GM19463 (cell line): ENCODE measurements at regions not wholly inside any gene's neighbourhood (a gene's known extent, or its start where the extent isn't known, plus 50 kb on each side); places are given as distances from the start of the nearest gene placed in this dataset.
"Not testable (repeated sequence)": the region's sequence is repeated elsewhere in the genome, so short reads cannot be mapped to it uniquely, and the experiment has no call there.

Experiments
- ATAC-seq: cut with Tn5 transposase; IDR thresholded peaks from one replicate; pipeline ENCODE4 v1.9.1; 2021; ENCODE audit warnings: mild to moderate bottlenecking, moderate library complexity; ENCODE audit not compliant: unreplicated experiment

DNA sequence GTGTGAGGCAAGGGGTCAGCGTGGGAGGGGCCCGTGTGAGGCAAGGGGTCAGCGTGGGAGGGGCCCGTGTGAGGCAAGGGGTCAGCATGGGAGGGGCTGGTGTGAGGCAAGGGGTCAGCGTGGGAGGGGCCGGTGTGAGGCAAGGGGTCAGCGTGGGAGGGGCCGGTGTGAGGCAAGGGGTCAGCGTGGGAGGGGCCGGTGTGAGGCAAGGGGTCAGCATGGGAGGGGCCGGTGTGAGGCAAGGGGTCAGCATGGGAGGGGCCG is 119.2 kb downstream of the SEPTIN14 start:
- not testable (repeated sequence) for ATAC-seq

DNA sequence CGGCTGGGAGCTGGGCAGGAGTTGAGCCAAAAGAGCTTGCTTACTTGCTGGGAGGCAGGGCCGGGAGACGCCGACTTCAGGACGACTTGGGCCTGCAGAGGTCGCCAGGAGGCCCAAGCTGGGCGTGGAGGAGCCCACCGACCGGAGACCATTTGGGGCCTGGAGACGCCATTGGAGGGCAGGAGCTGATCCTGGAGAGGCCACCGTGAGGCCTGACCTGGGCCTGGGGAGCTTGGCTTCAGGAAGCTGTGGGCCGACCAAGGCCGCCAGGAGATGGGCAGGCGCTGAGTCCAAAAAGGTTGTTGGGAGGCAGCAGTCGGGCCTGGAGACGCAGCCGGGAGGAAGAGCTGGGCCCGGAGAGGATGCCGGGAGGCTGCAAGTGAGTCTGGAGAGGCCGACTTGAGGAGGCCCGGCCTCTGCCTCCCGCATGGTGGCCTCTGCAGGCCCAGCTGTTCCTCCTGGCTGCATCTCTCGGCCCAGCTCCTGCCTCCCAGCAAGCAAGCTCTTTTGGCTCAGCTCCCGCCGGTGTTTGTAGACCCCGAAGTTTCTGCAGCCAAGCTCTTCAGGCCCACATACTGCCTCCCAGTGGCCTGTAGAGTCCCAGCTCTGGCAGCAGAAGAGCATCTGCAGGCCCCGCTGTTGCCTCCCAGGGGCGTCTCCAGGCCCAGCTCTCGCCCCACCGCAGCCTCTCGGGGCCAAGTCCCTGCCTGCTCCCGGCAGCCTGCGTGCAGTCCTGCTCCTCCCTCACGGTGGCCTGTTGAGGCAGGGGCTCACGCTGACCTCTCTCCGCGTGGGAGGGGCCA is 119.7 kb downstream of the SEPTIN14 start:
- ATAC-seq: not testable (repeated sequence)

DNA sequence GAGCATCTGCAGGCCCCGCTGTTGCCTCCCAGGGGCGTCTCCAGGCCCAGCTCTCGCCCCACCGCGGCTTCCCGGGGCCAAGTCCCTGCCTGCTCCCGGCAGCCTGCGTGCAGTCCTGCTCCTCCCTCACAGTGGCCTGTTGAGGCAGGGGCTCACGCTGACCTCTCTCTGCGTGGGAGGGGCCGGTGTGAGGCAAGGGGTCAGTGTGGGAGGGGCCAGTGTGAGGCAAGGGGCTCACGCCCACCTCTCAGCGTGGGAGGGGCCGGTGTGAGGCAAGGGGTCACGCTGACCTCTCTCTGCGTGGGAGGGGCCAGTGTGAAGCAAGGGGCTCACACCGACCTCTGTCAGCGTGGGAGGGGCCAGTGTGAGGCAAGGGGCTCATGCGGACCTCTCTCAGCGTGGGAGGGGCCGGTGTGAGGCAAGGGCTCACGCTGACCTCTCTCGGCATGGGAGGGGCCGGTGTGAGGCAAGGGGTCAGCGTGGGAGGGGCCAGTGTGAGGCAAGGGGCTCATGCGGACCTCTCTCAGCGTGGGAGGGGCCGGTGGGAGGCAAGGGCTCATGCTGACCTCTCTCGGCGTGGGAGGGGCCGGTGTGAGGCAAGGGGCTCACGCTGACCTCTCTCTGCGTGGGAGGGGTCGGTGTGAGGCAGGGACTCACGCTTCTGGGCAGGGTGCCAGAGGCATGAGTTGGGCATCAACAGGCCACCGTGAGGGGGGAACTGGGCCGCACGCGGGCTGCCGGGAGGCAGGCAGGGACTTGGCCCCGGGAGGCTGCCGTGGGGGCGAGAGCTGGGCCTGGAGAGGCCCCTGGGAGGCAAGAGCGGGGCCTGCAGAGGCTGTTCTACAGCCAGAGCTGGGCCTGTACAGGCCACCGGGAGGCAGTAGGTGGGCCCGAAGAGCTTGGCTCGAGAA is 120.6 kb downstream of the SEPTIN14 start:
- not testable (repeated sequence) for ATAC-seq

DNA sequence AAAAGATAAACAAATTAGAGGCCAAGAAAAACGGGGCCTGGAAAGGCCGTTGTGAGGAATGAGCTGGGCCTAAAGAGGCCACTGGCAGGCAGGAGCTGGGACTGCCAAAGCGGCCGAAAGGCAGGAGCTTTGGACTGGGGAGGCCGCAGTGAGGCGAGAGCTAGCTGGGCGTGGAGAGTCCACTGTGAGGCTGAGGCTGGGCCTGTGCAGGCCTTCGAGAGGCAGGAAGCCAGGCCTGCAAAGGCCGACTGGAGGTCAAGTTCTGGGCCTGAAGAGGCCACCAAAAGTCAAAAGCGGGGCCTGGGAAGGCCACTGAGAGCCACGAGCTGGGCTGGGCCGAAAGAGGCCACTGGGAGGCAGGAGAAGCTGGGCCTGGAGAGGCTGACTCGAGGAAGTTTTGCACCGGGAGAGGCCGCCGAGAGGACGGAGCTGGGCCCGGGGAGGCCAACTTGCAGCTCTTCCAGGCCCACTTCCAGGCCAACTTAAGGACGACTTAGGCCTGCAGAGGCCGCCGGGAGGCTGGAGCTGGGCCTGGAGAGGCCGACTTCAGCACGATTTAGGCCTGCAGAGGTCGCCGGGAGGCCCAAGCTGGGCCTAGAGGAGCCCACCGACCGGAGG is 121.8 kb downstream of the SEPTIN14 start:
- not testable (repeated sequence) for ATAC-seq

DNA sequence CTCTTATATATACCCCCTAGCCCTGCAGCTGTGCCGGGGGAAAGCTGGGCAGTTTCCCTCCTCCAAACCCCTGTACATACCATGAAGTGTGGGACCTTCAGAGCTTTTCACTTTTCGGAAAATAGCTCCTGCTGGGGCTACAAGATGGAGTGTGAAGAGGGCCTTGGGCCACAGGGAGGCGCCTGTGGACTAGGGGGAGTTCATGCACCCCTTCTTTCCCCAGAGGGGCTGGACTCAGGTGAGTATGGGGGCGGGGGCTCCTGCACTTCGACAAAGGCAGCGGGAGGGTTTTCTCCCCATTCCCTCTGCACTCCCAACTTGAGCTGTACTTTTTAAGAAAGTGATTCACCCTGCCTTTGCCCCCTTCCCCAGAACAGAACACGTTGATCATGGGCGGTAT is 122.5 kb downstream of the SEPTIN14 start:
- not testable (repeated sequence) for ATAC-seq

DNA sequence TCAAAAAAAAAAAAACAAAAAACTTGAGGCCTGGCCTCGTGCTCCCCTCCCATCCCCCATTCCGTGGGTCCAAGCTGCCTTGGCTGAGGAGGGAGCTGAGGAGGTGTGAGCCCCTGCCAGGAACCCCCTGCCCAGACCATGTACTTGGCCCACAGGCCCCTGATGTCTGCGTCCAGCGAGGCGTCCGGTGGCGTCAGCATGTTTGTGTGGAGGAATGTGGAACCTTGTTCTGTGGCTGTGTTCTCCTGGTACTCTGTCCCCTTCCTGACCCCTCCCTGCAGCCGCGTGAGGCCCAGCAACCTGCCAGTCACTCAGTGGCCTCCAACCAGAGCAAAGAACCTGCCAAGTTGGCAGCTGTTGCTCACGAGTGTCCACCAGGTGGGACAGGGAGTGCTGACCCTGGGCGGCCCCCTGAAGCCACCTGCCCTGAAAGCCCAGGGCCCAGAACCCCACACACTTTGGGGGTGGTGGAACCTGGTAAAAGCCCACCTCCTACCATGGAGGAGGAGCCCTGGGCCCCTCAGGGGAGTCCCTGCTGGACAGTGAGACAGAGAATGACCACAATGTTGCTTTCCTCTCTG is 125.8 kb downstream of the SEPTIN14 start:
- not testable (repeated sequence) for ATAC-seq

DNA sequence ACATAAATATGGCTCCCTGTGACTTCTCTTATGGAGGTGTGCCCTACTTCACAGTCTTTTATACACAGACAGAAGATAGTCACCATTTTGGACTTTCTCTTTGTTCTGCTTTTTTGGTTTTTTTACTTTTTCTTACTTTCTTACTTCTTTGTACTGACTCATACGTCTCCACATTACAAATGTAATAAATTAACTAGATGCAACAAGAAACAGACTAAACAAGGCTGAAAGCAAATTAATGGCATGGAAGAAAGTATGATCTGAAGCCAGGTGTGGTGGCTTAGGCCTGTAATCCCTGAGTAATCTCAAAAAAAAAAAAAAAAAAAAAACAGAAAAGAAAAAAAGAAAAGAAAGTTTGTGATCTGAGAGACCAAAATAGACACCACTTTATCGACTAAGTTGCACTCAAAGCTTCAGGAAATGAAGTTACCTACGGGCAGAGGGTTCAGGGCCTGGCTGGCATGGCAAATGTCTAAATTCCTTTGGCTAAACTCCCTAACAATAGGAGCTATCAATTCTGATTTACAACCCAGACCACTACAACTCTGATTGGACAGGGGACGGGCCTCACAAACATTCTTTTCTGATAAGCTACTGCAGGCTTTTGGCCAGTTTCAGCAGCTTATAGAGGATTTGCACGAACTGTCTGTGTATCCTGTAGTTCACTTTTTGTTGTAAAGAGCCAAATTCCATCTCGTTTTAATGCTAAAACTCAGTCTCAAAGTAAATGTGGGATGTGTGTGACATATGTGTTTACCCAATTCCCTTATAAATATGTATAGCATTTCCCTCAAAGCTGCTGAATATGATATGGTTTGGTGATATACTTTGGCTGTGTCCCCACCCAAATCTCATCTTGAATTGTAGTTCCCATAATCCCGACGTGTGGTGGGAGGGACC is 129.1 kb downstream of the SEPTIN14 start:
- ATAC-seq: no peak

DNA sequence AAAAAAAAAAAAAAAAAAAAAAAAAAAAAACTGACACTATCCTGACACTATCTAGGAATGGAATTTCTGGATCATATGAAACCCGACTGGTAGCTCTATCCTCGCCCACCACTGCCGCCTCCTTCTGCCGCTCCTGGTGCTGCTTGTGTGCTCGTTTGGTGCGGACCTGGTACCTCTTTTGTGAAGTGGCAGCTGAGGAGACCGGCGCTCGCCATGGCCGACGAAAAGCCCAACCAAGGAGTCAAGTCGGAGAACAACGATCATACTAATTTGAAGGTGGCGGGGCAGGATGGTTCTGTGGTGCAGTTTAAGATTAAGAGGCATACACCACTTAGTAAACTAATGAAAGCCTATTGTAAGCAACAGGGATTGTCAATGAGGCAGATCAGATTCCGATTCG is 130.6 kb downstream of the SEPTIN14 start:
- no peak for ATAC-seq

DNA sequence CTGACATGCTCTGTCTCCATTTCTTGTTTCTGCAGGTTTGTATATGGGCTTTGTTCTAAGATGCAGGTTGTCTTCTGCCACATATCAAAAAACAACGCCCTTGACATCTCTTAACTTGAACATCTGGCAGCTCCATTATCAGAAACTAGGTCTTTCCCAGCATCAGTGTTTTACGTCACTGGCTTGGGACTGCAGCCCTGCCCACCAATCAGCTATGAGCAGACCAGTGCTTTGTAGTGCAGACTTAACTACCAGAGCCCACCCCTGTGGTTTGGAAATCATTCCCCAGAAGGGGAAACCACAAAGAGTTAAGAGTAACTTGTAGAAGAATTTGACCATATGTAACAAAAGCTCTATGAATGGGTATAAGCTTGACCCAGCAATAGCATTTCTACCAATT is 132.4 kb downstream of the SEPTIN14 start:
- ATAC-seq: no peak

DNA sequence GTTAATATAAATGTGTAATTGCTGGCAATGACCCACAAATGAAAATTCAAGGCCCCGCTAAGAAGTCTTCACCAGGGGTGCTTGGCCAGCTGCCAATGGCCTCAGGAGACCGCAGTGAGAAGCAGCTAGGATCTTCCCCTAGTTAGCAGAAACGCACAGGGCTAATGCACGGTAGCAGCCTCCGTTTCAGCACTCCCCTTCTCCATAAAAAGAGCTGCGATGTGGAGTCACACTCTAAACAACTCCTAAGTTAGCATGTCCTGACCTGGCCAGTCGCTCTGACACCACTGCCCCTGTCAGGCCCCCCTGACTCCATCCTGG is 139.0 kb downstream of the SEPTIN14 start:
- ATAC-seq: no peak

DNA sequence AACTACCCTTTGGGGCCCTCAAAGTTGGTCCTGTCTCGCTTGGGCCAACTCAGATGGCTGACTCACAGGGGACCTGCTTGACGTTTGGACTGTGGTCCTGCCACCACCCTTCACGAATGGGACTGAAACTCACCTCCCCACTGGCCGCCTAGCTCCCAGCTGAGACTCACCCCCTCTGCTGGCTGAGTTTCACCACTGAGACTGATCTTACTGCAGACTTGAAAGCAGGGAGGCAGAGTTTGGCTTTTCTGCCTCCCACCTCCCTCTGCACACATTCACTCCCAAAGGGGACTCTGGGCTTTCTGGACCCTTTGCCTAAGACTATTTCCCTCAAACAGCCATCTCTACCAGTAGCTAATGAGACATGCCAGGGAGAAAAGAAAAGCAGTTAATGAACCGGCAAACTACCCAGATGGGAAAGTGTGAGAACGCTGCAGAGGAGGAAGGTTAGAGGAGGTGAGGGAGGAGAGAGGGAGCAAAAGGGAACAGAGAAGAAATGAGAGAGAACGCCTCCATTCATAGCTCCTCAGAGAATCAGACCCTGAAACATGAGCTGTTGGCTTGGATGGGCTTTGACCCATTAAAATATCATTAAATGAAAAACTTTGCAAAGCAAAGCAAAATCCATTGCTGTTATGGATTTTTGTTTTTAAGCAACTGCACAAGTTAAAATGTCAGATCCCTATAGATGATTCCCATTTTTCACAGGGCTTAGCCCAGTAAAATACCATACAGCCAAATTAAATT is 139.5 kb downstream of the SEPTIN14 start:
- ATAC-seq: peak; percentile 99

DNA sequence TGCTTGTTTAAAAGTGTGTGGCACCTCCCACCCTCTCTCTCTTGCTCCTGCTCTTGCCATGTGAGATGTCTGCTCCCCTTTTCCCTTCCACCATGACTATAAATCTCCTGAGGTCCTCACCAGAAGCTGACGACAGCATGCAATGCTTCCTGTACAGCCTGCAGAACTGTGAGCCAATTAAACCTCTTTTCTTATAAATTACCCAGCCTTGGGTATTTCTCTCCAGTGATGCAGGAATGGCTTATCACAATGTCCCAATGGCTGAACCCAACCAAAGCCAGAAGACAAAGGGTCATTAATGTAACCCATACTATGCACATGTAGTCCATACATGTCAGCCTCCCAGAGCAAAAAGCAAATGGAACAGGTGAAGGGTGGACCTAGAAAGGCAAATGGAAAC is 141.5 kb downstream of the SEPTIN14 start:
- not testable (repeated sequence) for ATAC-seq

DNA sequence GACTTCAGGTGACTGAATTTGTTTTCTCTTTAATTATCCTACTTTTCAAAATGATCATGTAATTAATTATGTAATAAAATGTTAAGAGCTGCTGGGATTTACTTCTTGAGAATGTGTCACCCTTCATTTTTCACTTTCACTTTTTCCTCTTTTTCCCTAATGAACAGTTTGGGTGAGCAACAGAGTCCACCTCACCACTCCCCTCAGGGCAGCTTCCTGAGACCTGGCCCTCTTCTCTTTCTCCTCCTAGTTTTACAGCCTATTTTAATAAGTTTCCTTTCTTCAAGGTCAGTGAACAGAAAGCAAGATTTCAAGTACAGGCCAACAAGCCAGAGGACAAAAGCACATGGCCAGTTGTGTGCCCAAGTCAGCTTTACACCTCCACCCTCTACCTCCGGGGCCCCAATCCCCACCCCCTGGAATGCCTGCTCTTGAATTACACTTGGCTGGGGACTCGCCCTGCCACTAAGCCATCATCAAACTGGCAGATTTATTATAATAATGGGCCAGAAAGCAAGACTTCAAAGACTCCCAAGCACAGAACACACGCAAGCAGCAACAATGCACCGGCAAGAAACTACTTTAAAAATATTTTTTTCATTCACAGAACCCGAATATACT is 143.1 kb upstream of the VOPP1 start:
- not testable (repeated sequence) for ATAC-seq

DNA sequence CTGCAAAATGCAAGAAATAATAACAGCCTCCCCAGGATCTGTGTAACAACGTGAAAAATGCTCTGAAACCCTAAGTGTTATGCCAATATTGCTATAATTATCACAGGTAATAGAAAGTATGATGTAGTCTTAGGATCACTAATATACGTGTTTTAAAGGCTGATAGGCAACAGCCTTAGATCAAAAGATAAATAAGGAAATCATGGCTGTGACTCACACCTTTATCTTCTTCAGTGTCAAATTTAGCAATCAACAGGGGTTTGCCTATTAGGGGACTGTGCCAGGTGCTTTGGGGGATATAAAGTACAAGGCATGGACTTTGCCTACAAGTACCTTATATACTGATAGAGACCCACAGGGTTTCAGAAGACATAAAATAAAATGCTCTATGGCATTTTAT is 142.1 kb upstream of the VOPP1 start:
- ATAC-seq: not testable (repeated sequence)

DNA sequence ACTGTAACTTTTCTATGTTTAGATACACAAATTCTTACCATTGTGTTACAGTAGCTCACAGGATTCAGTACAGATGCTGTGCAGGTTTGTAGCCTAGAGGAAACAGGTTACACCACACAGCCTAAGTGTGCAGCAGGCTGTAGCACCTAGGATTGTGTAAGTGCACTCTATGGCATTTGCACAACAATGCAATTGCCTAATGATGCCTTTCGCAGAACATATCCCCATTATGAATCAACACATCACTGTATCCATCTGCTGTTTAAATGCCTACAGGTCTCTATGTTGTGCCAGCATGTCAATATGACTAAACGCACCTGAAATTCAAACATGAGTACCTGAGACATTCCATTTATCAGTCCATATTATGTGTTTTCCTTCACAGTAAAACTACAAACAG is 138.0 kb upstream of the VOPP1 start:
- not testable (repeated sequence) for ATAC-seq

DNA sequence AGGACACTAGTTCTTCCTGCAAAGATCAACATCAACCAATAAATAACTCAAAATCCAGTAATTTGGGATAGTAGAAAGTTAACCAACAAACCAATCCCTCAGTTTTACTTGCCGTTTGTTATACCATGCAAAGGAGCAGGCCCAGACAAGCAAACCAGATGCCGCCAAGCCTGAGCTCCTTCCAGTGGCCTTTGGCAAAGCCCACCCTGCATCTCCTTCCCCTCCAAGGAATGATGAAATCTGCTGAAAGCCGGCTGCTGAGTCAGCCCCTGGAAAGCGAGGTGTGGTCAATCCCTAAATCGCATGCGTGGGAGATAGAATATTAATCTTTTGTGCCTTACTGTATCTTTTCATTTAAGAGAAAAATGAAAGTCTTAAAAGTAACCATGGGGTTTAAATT is 135.7 kb upstream of the VOPP1 start:
- ATAC-seq: not testable (repeated sequence)

DNA sequence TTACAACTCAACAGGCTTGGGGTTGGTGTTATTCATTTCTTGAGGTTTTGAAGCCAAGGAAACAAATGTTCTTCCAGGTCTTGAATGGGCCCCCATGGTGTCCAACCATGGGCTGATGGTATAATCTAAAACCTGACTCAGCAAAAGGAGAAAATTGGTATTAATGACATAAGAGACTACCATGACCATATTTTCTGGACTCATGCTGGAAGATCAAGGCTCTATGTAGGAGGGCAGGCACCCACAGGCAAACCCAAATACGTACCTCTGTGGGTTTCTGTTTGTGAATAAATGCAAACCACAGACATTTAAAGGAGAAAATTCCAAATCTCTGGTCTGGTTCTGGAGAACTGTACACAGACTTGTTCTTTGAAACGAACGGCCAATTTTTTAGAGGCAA is 135.1 kb upstream of the VOPP1 start:
- not testable (repeated sequence) for ATAC-seq

DNA sequence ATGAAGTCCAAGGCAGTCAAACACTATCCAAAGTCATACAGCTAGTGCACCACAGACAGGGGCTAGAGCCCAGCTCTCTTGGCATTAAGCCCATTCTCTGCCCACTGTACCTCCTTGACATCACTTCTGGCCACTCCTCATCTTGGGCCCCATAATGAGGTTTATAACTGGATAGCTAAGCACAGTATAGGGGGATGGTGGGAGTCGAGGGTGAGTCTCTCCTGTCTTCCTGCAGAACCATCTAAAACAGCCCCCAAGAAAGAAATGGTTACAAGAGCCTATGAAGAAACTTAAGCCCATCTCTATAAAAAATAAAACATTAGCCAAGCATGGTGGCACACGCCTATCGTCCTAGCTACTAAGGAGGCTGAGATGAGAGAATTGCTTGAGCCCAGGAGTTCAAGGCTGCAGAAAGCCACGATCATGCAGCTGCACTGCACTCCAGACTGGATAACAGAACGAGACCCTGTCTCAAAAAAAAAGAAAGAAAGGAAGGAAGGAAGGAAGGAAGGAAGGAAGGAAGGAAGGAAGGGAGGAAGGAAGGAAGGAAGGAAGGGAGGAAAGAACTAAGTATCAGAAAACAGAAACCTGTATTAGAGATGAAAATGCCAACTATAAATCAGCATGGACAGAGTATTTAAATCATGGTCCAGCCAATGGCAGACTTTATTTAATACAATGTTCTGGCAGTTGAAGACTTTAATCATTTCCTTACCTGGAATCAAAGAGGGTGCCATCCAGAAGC is 134.3 kb upstream of the VOPP1 start:
- ATAC-seq: not testable (repeated sequence)
